ENCODE measurements at regions not wholly inside any gene's neighbourhood (a gene's known extent, or its start where the extent isn't known, plus 50 kb on each side); places are given as distances from the start of the nearest gene placed in this dataset.

DNA sequence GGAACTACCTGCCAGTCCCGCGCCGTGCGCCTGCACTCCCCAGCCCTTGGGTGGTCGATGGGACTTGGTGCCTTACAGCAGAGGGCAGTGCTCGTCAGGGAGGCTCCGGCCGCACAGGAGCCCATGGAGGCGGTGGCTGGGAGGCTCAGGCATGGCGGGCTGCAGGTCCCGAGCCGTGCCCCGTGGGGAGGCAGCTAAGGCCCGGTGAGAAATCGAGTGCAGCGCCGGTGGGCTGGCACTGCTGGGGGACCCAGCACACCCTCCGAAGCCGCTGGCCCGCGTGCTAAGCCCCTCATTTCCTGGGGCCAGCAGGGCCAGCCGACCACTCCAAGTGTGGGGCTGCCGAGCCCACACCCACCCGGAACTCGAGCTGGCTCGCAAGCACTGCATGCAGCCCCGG lies 580.2 kb downstream of the ZIC1 start:
- TF ChIP-seq, protein P1, sequence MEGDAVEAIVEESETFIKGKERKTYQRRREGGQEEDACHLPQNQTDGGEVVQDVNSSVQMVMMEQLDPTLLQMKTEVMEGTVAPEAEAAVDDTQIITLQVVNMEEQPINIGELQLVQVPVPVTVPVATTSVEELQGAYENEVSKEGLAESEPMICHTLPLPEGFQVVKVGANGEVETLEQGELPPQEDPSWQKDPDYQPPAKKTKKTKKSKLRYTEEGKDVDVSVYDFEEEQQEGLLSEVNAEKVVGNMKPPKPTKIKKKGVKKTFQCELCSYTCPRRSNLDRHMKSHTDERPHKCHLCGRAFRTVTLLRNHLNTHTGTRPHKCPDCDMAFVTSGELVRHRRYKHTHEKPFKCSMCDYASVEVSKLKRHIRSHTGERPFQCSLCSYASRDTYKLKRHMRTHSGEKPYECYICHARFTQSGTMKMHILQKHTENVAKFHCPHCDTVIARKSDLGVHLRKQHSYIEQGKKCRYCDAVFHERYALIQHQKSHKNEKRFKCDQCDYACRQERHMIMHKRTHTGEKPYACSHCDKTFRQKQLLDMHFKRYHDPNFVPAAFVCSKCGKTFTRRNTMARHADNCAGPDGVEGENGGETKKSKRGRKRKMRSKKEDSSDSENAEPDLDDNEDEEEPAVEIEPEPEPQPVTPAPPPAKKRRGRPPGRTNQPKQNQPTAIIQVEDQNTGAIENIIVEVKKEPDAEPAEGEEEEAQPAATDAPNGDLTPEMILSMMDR (conservative IDR thresholded peaks at IDR 0.05; ENCODE audit: low read depth, low read length), result no peak
- TF ChIP-seq EZH2 (IDR thresholded peaks at IDR 0.05; ENCODE audit: borderline replicate concordance, low read depth, low read length, poor library complexity, severe bottlenecking), result no peak

All from A673 (cell line).